Stomach smooth muscle (tissue), 2 donors: ENCODE measurements at regions not wholly inside any gene's neighbourhood (a gene's known extent, or its start where the extent isn't known, plus 50 kb on each side); places are given as distances from the start of the nearest gene placed in this dataset.
"Not testable (repeated sequence)": the region's sequence is repeated elsewhere in the genome, so short reads cannot be mapped to it uniquely, and the experiment has no call there.

Source experiments
- H3K27ac ChIP-seq: one replicate; pipeline ENCODE4 v1.7.0; 2013; ENCODE audit warnings: mild to moderate bottlenecking, low read length, inconsistent platforms
- H3K27me3 ChIP-seq, 2 donors: one replicate each; pipeline ENCODE4 v1.7.0; 2013; ENCODE audit warnings: low read length in 2 of 2; ENCODE audit not compliant: insufficient read depth in 2 of 2, control insufficient read depth in 1 of 2
- H3K36me3 ChIP-seq, 2 donors: one replicate each; pipeline ENCODE4 v1.7.0; 2013; ENCODE audit warnings: low read length in 2 of 2; ENCODE audit not compliant: control insufficient read depth in 2 of 2, insufficient read depth in 2 of 2
- H3K4me1 ChIP-seq: one replicate; pipeline ENCODE4 v1.7.0; 2013; ENCODE audit warnings: low read length; ENCODE audit not compliant: control insufficient read depth, insufficient read depth
- H3K4me3 ChIP-seq, 2 donors: one replicate each; pipeline ENCODE4 v1.7.0; 2013; ENCODE audit warnings: low read length in 2 of 2
- H3K9ac ChIP-seq, 2 donors: one replicate each; pipeline ENCODE4 v1.7.0; 2013; ENCODE audit warnings: low read length in 2 of 2, mild to moderate bottlenecking in 1 of 2
- H3K9me3 ChIP-seq, 2 donors: one replicate each; pipeline ENCODE4 v1.7.0; 2013; ENCODE audit warnings: low read length in 2 of 2; ENCODE audit not compliant: control insufficient read depth in 2 of 2
- donor health status: healthy.
- donor health status: Pancreatic carcinoma.

DNA sequence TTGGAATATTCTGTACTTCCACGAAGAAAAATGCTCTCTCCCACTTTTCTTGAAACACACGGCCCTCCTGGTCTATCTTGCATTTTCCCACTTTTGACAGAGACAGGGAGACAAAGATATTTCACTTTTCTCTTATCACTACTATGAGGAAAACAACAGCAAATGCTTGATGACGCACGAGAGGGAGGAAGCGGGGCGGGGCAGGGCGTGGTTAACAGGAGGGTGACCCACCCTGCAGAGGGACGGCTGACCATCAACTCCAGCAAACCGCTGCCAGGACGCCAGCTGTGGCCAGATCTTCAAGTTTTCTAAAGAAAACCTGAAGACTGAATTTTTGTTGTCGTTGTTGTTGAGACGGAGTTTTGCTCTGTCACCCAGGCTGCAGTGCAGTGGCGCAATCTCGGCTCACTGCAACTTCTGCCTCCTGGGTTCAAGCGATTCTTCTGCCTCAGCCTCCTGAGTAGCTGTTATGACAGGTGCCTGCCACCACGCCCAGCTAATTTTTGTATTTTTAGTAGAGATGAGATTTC is 63.8 kb downstream of the NSUN5 start:
- H3K9me3 ChIP-seq, H3K4me1 ChIP-seq, H3K36me3 ChIP-seq, H3K4me3 ChIP-seq, H3K9ac ChIP-seq, H3K27ac ChIP-seq, H3K27me3 ChIP-seq: not testable (repeated sequence)

- H3K36me3 ChIP-seq, H3K9me3 ChIP-seq, H3K4me1 ChIP-seq, H3K27ac ChIP-seq, H3K27me3 ChIP-seq, H3K9ac ChIP-seq: not testable (repeated sequence)
- peak overlapping the region in 1 of 2 donors; percentile 54 for H3K4me3 ChIP-seq
Observed at GRCh38 chr7:73234994-73235717, 73.5 kb downstream of the NSUN5 start.

GRCh38 chr7:73225745-73226144 is 82.9 kb downstream of the NSUN5 start:
- not testable (repeated sequence) for H3K27me3 ChIP-seq, H3K9me3 ChIP-seq, H3K4me1 ChIP-seq, H3K36me3 ChIP-seq, H3K4me3 ChIP-seq, H3K27ac ChIP-seq, H3K9ac ChIP-seq

GRCh38 chr7:73221724-73222123 is 86.9 kb downstream of the NSUN5 start:
- not testable (repeated sequence) for H3K4me1 ChIP-seq, H3K27ac ChIP-seq, H3K9me3 ChIP-seq, H3K36me3 ChIP-seq, H3K4me3 ChIP-seq, H3K9ac ChIP-seq, H3K27me3 ChIP-seq

- H3K27me3 ChIP-seq, H3K27ac ChIP-seq, H3K4me3 ChIP-seq, H3K4me1 ChIP-seq, H3K9ac ChIP-seq, H3K9me3 ChIP-seq, H3K36me3 ChIP-seq: not testable (repeated sequence)
Observed at GRCh38 chr7:73220766-73221370, 87.8 kb downstream of the NSUN5 start.

DNA sequence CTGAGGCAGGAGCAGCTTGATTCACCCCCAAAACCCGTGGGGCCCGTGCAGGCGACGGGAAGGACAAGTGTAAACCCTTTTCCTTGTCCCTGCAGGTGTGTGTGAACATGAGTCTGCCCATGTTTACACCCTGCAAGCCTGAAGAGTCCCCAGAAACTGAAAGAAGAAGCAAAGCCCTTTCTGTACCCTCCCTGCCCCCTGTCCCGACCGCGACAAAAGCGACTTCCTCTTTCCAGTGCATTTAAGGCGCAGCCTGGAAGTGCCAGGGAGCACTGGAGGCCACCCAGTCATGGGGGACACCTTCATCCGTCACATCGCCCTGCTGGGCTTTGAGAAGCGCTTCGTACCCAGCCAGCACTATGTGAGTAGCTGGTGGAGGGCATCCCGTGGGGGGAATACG is 88.3 kb downstream of the NSUN5 start:
- H3K27ac ChIP-seq, H3K36me3 ChIP-seq, H3K9ac ChIP-seq, H3K4me3 ChIP-seq, H3K9me3 ChIP-seq, H3K4me1 ChIP-seq, H3K27me3 ChIP-seq: not testable (repeated sequence)

DNA sequence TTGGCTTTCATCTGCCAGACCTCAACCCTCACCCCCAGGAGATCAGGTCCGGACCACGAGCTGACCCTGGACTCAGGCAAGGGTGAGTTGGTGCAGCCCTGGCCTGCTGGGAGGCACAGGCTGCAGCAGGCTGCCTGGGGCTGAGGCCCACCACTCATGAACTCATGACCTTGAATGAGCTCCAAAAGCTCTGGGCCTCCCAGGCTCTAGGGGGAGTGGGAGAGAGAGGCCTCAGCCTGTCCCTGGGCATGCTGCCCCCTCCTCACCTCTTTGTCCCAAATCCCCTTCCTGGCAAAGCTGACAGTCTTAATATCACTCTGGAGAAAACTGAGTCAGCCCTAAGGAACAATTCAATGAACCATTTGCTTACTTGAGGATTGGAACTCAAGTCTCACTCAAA is 89.8 kb downstream of the NSUN5 start:
- H3K9me3 ChIP-seq, H3K27ac ChIP-seq, H3K4me1 ChIP-seq, H3K9ac ChIP-seq, H3K4me3 ChIP-seq, H3K27me3 ChIP-seq, H3K36me3 ChIP-seq: not testable (repeated sequence)

- H3K36me3 ChIP-seq, H3K4me3 ChIP-seq, H3K4me1 ChIP-seq, H3K9ac ChIP-seq, H3K27ac ChIP-seq, H3K9me3 ChIP-seq, H3K27me3 ChIP-seq: not testable (repeated sequence)
Observed at GRCh38 chr7:73216046-73216675, 92.5 kb downstream of the NSUN5 start.

GRCh38 chr7:73215232-73215631 is 93.4 kb downstream of the NSUN5 start:
- not testable (repeated sequence) for H3K27ac ChIP-seq, H3K4me3 ChIP-seq, H3K9ac ChIP-seq, H3K4me1 ChIP-seq, H3K36me3 ChIP-seq, H3K27me3 ChIP-seq, H3K9me3 ChIP-seq

- not testable (repeated sequence) for H3K27ac ChIP-seq, H3K9me3 ChIP-seq, H3K4me1 ChIP-seq, H3K27me3 ChIP-seq, H3K4me3 ChIP-seq, H3K9ac ChIP-seq, H3K36me3 ChIP-seq
Observed at GRCh38 chr7:73214471-73214870, 94.2 kb downstream of the NSUN5 start.

- H3K9ac ChIP-seq, H3K4me3 ChIP-seq, H3K36me3 ChIP-seq, H3K4me1 ChIP-seq, H3K27me3 ChIP-seq, H3K9me3 ChIP-seq, H3K27ac ChIP-seq: not testable (repeated sequence)
Observed at GRCh38 chr7:73213076-73213475, 95.5 kb downstream of the NSUN5 start.
